CD1c-positive myeloid dendritic cell (primary cell): ENCODE measurements at regions not wholly inside any gene's neighbourhood (a gene's known extent, or its start where the extent isn't known, plus 50 kb on each side); places are given as distances from the start of the nearest gene placed in this dataset.

Experiments
- DNase-seq: peaks from one replicate; pipeline ENCODE4 v3.0.0-alpha.2; 2016; ENCODE audit errors: extremely low spot score

DNA sequence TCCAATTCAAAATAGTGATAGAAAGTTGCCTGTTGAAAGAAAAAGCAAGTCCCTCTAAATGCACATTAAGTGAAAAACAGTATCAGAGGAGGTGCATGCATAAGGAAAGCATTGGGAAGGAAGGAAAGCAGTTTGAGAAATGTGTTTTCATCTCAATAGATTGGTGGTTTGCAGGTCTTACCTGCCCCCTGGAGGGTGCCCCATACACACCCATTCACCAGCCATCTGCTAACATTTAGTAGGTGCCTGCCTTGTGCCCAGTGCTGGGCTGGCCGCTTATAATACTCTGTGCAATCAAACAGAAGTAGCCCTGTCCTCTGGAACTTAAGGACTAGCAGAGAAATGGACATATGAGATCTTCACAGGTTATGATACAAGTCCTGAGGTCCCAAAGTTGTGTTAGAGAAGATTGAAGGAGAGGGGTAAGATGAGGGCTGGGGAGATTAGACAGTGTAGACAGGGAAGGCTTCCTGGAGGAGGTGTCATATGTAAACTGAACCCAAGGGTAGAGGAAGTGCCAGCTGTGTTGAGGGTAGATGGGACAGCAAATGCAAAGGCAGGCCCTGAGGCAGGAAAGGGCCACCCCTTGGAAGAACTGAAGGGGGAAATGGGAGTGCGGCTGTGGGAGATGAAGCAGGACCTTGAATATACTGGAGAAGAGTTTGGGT, 184.2 kb downstream of the MN1 start:
- no peak for DNase-seq

DNA sequence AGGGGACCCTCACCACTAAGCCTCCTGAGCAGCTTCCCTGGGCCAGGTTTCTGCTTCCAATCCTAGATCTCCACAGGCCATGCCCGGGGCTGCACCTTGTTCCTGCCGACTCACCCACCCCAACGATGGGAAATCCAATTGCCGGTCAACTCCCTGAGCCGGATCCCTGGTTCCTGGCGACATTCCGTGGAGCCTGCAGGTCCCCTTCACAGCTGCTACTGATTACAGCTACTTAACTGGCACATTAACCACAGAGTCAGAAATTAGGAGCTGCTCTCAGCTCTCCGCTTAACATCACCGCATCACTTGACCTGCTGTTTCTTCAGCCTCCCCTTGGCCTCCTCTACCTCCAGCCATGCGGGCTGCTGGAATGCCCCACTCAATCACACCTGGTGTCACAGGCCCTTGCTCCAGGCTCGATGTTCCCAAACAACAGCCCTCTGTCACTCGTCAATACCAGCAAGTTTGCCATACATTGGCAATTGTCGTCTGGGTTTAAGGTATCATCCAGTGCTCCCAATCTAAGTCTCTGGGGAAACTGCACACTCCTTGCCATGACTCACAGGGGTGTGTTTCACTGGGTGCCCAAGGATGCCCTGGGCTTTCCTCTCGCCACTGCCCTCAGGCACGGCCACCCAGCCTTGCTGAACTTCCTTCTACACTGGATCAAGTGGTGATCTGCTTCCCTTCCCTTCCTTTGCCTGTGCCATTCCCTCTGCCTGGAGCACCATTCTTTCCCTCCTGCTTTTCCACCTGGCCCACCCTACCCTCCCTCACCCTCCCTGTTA, 181.0 kb downstream of the MN1 start:
- no peak for DNase-seq

DNA sequence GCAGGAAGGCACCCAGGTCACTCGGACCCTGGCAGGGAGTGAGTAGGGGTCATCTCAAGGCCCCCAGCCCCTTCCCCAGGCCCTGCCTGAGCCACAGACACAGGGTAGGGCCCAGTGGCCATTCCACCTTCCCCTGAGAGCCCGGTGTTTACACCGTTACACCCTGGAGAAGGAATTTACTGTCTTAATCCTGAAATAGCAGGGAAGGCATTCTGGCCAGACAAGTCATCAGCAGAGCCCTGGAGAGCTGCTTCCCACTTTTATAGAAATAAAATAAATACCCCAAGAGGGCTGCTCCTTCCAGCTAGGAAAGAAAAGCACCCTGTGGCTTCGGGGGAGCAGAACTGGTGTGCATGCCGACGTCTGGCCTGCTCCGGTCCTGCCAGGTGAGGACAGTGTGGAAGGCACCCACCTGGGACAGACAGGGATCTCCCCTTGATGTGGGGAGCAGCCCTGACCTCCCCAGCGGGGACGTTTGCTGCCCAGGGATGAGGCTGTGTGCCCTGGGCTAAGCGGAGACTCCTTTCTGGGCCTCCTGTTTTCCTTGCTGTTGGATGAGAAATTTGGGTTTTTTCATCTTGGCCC, 180.0 kb downstream of the MN1 start:
- DNase-seq, result no peak

DNA sequence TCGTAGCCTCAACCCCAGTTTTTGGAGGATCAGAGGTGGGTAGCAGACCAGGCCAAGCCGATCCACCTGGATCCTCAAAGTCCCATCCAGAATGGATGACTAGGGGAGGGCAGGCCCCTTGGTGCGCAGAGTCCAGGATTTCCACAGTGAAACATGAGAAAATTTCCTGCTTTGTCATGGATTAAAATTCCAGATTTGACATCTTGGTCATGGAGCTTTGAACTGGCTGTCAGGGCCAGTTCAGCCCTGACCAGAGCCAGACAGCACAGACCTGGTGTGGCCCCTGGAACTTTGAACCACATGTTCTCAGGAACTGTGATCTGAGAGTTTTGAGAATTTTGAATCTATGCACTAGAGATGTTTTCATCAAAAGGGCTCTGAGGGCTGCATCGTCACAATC, 177.5 kb downstream of the MN1 start:
- no peak for DNase-seq

DNA sequence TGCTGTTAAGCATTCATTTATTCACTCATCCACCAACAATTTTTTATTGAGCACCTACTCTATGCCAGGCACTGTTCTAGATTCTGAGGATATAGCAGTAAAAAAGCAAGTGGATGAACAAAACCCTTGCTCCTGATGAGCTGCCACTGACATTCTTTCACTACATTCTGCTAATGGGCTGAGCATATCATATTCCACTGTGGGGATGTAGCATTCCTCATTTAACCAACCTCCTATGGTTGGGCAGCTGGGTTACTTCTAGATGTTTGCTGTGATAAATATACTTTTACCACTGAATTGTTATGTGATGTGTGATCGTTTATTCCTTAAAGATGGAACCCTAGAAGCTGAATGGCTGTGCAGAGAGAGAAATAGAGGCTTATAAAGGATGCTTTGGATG, 176.9 kb downstream of the MN1 start:
- DNase-seq, result no peak

DNA sequence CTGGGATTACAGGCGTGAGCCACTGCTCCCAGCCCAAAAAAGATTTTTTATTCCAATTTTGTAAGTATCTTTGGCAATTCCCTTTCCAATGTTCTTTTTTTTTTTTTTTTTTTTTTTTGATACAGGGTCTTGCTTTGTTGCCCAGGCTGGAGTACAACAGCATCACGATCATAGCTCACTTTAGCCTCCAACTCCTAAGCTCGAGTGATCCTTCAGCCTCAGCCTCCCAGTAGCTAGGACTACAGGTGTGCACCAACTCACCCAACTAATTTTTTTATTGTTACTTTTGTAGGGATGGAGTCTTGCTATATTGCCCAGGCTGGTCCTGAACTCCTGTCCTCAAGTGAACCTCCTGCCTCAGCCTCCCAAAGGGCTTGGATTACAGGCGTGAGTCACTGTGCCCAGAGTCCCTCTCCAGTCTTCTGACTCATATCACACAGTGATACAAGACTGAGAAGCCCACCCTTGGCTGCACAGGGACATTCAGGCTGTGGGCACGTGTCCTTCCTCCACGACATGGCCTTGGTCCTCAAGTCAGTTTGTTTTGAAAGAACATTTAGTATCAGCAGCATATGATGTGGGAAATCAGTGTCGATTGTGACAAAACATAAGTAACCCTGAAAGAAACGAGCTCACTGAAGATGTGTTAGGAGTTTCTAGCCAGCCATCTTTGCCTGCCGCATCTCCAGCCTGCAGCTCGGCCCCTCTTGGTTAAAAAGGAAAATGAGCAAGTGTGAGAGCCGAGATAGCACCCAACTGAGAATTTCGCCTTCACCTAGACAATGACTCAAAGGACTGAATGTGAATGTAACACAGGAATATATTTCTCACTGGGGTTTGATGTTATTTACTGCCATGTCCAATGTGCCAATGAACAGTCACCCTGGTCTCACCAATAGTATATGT, 175.5 kb downstream of the MN1 start:
- DNase-seq, result no peak

DNA sequence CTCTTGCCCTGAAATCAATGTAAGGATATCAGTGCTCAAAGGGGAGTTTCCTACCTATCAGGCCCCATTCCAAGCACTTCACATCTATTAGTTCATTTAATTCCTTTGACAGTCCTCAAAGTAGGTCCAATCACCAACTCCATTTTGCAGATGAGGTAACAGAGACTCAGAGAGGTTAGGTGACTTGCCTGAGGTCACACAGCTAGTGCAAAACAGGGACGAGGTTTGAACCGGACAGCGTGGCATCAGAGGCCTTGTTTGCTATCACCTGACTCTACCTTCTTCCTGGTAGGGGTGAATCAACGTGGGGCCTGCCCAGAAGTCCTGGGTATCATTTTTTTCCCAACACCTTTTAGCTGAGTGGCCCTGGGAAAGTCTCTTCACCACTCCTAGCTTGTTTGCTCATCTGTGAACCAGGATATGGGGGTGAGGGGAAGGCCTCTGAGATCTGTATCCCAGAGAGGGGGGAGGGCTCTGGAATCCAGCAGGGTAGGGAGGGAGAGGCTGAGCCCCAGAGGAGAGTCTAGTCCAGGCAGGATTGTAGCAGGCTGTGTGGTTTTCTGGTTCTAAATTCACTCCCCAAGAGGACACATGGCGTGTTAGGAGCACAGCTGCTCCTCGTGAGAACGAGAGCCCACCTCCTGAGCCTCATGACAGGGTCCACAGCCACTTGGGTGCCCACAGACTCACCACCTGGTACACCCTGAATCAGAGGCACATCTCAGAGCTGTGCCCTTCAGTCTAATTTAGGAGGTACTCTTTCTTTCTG, 174.7 kb downstream of the MN1 start:
- DNase-seq, result no peak

DNA sequence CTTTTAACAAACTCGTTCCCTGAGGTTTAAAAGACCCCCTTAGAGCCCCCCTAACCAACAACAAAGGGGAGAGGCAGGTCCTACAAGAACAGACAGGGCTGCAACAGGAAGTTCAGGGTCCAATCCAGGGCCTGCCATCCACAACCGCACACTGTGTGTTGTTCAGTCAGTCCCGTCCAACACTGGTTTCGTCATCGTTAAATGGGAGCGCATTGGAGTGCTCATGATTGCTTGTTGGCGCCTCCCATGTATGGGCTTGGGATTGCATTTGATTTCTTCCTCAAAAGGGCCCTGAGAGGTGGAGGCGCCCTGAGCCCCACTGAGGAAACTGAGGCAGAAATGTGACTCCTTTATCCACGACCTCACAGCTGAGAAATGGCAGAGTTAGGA, 174.1 kb downstream of the MN1 start:
- no peak for DNase-seq

DNA sequence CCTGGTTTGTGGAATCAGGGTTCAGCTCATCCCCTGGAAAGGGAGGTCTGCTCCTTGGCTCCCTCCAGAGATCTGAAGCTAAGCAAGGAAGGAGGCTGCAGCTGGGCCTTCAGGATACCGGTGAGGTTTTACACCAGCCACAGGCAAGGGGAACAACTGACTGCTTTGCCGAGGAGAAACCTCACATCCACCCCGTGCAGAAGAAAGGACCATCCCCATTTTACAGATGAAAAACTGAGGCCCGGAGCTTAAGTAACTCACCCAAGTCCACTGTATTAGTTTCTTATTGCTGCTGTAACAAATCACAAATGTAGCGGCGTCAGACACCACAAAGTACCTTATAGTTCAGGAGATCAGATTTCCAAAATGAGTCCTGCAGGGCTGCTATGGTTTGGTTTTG, 173.7 kb downstream of the MN1 start:
- DNase-seq, result no peak

DNA sequence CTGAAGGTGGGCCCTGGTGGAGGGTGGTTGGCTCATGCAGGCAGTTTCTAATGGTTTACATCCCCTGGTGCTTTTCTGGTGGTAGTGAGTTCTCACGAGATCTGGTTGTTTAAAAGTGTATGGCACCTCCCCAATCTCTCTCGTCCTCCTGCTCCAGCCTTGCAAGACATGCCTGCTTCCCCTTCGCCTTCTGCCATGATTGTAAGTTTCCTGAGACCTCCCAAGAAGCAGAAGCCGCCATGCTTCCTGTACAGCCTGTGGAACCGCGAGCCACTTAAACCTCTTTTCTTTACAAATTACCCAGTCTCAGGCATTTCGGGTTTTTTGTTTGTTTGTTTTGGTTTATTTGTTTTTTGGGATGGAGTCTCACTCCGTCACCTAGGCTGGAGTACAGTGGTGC, 173.2 kb downstream of the MN1 start:
- DNase-seq, result no peak

DNA sequence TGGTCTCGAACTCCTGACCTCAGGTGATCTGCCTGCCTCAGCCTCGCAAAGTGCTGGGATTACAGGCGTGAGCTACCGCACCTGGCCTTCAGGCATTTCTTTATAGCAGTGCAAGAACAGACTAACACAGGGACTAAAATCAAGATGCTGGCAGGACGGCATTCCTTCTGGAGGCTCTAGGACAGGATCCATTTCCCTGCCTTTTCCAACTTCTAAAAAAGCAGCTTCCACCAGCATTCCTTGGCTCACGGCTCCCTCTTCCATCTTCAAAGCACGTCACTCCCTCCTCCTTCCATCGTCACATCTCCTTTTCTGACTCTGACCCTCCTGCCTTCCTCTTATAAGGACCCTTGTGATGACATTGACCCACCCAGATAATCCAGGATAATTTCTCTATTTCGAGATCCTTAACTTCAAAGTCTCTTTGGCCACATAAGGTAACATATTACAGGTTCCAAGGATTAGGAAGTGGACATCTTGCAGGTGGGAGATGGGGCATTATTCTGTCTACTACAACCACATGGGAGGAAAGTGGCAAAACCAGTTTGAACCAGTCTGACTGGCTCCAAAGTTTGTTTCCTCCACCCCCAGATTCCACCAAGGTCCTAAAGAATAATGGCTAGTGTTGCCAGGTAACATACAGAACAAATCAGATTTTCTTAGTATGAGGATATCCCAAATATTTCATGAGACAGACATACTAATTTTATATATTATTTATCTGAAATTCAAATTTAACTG, 172.5 kb downstream of the MN1 start:
- no peak for DNase-seq

DNA sequence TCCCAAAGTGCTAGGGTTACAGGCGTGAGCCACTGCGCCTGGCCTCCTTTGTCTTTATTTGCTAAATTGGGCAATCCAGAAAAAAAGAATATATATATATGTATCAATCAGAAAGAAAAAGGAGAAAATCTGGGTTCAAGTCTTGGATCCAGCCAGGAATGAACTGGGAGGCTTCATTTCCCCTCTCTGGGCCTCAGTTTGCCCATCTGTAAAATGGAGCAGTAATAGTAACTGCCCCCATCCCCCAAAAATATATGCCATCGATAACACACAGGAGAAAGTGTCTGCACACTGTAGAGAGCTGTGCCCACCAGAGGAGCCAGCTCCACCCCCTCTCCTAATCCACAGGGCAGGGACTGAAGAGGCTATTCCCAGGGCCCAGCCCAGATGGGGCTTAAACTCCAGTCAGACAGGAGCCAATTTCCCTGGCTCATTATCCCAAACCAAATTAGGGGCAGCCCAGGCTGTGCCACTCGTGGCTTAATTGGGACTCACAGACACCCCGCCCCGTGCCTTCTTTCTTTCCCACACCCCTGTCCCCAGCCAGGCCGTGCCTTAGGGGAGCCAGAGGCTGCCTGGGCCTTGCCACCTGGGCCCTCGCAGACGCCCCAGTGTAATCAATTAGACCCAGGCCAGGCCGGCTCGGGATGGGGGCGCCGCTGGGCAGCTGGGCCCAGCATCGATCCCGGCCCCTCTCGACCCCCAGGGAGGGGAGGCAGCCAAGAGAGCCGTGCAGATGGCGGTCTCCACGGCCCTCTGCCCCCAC, 171.5 kb downstream of the MN1 start:
- no peak for DNase-seq

DNA sequence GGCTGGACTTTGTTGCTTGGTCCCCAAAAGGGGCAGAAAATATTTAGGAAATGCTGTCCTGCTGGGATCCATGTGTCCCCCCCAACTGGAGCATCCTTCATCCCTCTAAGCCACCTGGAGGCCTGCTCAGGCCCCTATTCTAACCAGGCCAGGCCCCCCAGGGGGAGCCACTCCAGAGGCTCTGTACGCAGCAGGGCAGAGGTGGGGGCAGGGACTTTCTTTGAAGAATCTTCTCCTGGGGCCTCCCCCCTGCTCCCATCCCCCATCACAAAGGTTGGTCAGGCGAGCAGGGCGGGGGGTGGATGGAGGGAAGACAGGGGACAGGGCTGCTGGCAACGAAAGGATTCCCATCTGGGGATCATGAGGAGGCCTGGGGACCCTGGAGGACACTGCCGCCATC, 170.8 kb downstream of the MN1 start:
- DNase-seq, result no peak

DNA sequence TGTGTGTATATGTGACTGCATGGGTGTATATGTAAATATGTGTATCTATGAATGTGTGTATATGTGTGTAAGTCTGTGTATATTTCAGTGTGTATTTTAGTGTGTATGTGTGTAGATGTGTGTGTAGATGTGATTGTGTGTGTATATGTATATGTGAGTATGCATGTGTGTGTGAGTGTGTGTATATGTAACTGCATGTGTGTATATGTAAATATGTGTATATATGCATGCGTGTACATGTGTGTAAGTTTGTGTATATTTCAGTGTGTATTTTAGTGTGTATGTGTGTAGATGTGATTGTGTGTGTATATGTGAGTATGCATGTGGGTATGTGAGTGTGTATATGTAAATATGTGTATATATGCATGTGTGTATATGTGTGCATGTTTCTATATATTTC, 169.9 kb downstream of the MN1 start:
- DNase-seq, result no peak

DNA sequence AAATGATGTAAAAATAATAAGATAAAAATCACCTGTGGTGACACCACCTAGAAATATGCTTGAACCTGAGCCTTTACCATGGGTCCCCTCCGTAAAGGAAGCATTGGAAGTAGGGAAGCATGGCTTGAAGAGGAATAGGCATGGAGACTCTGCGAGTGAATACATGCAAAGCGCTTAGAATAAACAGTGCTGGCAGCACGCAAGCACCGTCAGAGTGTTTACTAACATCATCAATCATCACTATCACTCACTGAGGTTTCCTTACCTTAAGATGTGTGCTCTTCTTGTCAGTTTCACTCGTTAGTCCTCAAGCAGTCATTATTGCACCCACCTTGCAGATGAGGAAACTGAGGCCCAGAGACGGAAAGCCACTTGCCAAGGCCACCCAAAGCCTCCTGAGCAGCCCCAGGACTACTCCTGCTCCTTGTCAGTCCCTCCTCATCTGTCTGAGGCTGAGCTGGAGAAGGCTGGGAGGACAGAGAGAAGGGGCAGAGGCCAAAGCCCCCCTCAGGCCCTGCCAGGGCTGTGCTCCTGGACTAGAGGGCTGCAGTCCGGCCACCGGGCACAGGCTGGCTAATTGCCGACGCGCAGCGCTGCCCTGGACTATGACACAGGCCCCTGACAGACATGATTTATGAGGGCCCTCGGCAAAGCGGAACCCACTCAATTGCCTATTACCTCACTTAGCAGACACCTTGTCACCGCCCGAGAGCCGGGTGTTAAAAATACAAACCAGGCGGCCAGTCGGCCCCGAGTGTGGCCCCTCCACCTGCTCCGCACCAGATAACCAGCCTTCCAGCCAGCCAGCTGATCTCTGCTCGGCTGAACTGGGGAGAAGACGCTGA, 168.9 kb downstream of the MN1 start:
- DNase-seq, result no peak

DNA sequence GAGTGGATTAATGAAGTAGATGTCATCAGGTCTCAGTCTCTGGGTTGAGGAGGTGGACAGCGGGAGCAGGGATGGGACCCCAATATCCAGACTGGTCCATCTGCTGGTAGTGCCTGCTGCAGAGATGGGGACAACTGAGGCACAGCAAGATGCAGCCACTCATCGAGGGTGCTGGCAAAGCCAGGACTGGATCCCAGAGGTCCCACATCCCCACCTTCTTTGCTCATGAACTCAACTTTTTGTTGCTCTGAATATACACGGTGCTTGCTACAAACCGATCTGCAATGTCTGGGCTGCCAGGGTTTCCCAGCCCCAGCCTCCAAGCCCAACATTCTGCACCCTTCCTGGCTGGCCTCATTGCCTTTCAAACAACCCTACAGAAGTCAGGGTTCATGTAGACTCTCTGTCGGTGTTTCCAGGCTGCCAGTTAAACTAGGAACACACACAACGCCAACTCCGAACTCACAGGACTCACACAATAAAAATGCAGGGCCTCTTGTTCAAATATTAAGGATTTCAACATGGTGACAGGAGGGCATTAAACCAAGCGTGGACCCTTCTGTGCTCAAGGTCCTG, 168.2 kb downstream of the MN1 start:
- DNase-seq, result no peak

DNA sequence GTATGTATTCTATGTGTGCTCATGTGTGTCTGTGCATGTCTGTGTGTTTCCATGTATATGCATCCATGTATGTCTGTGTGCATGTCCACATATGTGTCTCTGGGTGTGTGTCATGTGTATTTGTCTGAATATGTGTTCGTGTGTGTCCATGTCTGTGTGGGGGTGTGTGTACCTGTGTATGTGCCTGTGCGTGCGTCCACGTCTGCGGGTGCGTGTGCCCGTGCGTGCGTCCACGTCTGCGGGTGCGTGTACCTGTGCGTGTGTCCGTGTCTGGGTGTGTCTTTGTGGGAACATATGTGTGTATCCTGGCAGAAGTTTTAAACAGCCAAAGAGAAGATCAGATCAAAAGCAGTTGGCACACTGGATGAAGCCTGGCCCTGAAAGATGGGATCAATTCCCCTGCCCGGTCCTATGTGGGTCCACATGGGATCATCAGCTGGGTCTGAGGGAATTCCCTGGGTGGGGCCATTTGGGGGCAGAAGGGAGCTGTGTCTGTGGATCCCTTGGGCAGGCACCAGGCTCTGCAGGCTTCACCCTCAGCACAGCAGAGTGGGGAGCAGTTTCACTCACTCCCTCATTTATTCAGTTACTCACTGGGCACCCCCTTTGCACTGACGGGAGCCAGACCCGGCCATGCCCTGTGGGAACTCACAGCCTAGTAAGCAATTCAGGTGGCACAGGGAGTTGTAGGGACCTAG, 167.4 kb downstream of the MN1 start:
- DNase-seq, result no peak

DNA sequence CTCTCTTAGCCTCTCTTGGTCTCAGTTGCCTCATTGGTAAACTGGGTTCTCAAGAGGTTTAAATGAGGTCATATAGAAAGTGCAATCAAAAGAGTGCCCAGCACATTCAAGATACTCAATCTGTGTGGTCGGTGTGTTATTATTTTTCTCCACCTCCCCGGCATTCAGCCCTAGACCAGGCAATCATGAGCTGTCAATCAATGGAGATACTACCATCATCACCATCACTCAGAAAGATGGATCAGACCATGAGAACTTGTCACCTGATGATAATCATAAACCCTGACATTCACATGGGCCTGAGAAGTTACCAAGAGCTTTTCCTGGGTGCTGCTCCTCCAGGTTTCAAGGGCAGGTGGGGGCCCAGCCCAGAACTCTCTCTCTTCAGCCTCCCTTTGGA, 166.1 kb downstream of the MN1 start:
- DNase-seq, result no peak
